ENCODE measurements at regions not wholly inside any gene's neighbourhood (a gene's known extent, or its start where the extent isn't known, plus 50 kb on each side); places are given as distances from the start of the nearest gene placed in this dataset.

GRCh38 chr10:36332926-36333325 is 690.8 kb upstream of the FZD8 start:
- TF ChIP-seq CTCF (IDR thresholded peaks at IDR 0.05; ENCODE audit: low read depth, low read length) (no peak), POLR2A (IDR thresholded peaks at IDR 0.05; ENCODE audit: extremely low read depth, insufficient read length) (no peak)
